GM06990 (cell line): ENCODE measurements at regions not wholly inside any gene's neighbourhood (a gene's known extent, or its start where the extent isn't known, plus 50 kb on each side); places are given as distances from the start of the nearest gene placed in this dataset.

ENCODE experiments used
- DNase-seq: peaks from one replicate; pipeline ENCODE4 v3.0.0-alpha.2; 2011; ENCODE audit not compliant: insufficient read length; ENCODE audit errors: extremely low read depth
- H3K27me3 ChIP-seq: replicated peaks from 2 replicates; pipeline ENCODE4 v1.6.0; 2011; ENCODE audit warnings: low read length; ENCODE audit not compliant: control insufficient read depth, insufficient read depth
- H3K36me3 ChIP-seq: 2 replicates; pipeline ENCODE4 v1.5.1; 2011; ENCODE audit warnings: low read length; ENCODE audit not compliant: control insufficient read depth, insufficient read depth
- H3K4me3 ChIP-seq: replicated peaks from 2 replicates; pipeline ENCODE4 v1.5.1; 2011; ENCODE audit warnings: low read depth, mild to moderate bottlenecking, control low read depth, low read length
- TF ChIP-seq, protein P1 (sequence below): IDR thresholded peaks from 2 replicates; pipeline ENCODE4 v1.5.1; 2011; ENCODE audit warnings: low read length, control low read depth, mild to moderate bottlenecking, inconsistent platforms; ENCODE audit not compliant: insufficient read depth, poor library complexity, severe bottlenecking

DNA sequence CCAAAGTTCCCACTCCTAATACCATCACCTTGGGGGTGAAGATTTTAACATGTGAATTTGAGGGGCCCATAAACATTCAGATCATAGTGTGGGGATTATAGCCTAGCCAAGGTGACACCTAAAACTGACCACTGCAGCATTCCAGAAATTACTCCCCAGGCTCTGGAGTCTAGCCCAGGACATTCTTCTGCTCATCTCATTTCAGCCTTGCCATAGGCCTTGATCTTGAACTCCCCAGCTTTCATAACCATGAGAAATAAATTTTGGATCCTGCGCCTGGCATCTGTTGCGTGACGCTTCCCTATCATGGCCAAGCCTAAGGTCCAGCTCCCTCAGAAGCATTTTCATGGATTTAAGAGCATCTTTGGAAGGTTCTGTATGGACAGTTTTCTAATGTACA, 502.9 kb upstream of the THBS1 start:
- H3K27me3 ChIP-seq, result no peaks in the 10 kb centered on the region
- H3K4me3 ChIP-seq, result no peak overlapping the region
- H3K36me3 ChIP-seq, result no peaks in the 10 kb centered on the region
- TF ChIP-seq, protein P1, sequence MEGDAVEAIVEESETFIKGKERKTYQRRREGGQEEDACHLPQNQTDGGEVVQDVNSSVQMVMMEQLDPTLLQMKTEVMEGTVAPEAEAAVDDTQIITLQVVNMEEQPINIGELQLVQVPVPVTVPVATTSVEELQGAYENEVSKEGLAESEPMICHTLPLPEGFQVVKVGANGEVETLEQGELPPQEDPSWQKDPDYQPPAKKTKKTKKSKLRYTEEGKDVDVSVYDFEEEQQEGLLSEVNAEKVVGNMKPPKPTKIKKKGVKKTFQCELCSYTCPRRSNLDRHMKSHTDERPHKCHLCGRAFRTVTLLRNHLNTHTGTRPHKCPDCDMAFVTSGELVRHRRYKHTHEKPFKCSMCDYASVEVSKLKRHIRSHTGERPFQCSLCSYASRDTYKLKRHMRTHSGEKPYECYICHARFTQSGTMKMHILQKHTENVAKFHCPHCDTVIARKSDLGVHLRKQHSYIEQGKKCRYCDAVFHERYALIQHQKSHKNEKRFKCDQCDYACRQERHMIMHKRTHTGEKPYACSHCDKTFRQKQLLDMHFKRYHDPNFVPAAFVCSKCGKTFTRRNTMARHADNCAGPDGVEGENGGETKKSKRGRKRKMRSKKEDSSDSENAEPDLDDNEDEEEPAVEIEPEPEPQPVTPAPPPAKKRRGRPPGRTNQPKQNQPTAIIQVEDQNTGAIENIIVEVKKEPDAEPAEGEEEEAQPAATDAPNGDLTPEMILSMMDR, result no peak
- DNase-seq, result no peak

- no peak overlapping the region for H3K4me3 ChIP-seq
- no peaks in the 10 kb centered on the region for H3K36me3 ChIP-seq
- no peak for DNase-seq
Measured at GRCh38 chr15:39079296-39079847, 501.5 kb upstream of the THBS1 start.

DNA sequence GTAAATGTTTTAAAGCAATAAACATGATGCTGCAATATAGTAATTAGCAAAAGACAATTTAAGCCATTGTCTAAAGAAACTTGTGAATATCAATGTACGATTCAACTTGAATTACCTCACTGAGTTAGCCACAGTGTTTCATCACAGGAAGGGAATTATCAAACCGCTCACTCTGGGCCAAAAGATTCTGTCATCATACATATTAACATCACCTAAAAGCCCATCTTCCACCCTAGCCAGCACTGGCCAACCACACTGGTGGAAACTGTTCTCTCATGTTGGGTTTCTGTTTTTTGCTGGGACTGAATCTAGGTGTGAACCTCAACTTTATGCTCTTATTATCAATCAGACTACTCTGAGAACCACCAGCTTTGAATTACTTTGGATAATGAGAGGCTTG, 497.7 kb upstream of the THBS1 start:
- Histone ChIP-seq H3K4me3 (no peak overlapping the region), H3K36me3 (no peaks in the 10 kb centered on the region), H3K27me3 (no peaks in the 10 kb centered on the region)
- DNase-seq, result no peak
- TF ChIP-seq, protein P1, result no peak

More at GRCh38 chr15:39079296-39079847, 501.5 kb upstream of the THBS1 start:
- no peaks in the 10 kb centered on the region for H3K27me3 ChIP-seq
- TF ChIP-seq, protein P1, result no peak

GRCh38 chr15:39084674-39085530, 496.0 kb upstream of the THBS1 start:
- Histone ChIP-seq H3K4me3 (no peak overlapping the region), H3K36me3 (no peaks in the 10 kb centered on the region), H3K27me3 (no peaks in the 10 kb centered on the region)
- no peak for DNase-seq
- TF ChIP-seq, protein P1, result no peak

- TF ChIP-seq, protein P1, result no peak
- H3K4me3 ChIP-seq, result no peak overlapping the region
- no peak for DNase-seq
- H3K36me3 ChIP-seq, result no peaks in the 10 kb centered on the region
- H3K27me3 ChIP-seq, result no peaks in the 10 kb centered on the region
Measured at GRCh38 chr15:39086641-39087040, 494.2 kb upstream of the THBS1 start.
